Astrocyte of the cerebellum (primary cell): ENCODE measurements at regions not wholly inside any gene's neighbourhood (a gene's known extent, or its start where the extent isn't known, plus 50 kb on each side); places are given as distances from the start of the nearest gene placed in this dataset.

Experiments
- DNase-seq: peaks from one replicate; pipeline ENCODE4 v3.0.0-alpha.2; 2011; ENCODE audit warnings: low read depth
- H3K4me3 ChIP-seq: 2 replicates; pipeline ENCODE4 v1.5.1; 2011; ENCODE audit warnings: mild to moderate bottlenecking, low read depth, low read length, moderate library complexity
- in situ Hi-C: cut with HindIII; loops from 2 replicates; pipeline ENCODE4 v1.10.0; 2017; ENCODE audit warnings: low sequenced_read_pairs
- TF ChIP-seq, protein P1 (sequence below): IDR thresholded peaks from 2 replicates; pipeline ENCODE4 v1.5.1; 2012; ENCODE audit warnings: low read length, low read depth, moderate library complexity, mild to moderate bottlenecking; ENCODE audit errors: missing control alignments

- in situ Hi-C loops: no loop called here
- no peak overlapping the region for H3K4me3 ChIP-seq
- TF ChIP-seq, protein P1, sequence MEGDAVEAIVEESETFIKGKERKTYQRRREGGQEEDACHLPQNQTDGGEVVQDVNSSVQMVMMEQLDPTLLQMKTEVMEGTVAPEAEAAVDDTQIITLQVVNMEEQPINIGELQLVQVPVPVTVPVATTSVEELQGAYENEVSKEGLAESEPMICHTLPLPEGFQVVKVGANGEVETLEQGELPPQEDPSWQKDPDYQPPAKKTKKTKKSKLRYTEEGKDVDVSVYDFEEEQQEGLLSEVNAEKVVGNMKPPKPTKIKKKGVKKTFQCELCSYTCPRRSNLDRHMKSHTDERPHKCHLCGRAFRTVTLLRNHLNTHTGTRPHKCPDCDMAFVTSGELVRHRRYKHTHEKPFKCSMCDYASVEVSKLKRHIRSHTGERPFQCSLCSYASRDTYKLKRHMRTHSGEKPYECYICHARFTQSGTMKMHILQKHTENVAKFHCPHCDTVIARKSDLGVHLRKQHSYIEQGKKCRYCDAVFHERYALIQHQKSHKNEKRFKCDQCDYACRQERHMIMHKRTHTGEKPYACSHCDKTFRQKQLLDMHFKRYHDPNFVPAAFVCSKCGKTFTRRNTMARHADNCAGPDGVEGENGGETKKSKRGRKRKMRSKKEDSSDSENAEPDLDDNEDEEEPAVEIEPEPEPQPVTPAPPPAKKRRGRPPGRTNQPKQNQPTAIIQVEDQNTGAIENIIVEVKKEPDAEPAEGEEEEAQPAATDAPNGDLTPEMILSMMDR: no peak
- DNase-seq: no peak
These were observed 486.7 kb downstream of the DIPK2A start for GRCh38 chr3:144458283-144458682.

DNA sequence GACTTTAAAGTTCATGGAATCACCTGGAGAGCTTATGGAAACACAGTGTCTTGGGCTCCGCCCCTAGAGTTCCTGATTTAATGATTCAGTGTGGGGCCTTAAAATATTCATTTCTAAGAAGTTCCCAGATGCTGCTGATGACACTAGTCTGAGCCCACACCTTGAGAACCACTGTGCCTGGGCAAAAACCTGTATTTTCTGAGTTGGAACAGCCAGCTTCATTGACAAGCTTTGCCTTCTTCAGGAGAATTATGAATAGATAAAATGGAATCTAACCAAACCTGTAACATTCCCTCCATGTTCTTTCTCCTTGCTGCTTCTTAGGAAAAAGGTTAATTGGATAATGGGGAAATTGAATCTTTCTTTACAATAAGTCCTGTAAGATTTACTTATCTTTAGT lies 490.7 kb downstream of the DIPK2A start:
- DNase-seq: no peak
- no peak overlapping the region for H3K4me3 ChIP-seq
- in situ Hi-C loops: no loop called here
- TF ChIP-seq, protein P1: no peak

DNA sequence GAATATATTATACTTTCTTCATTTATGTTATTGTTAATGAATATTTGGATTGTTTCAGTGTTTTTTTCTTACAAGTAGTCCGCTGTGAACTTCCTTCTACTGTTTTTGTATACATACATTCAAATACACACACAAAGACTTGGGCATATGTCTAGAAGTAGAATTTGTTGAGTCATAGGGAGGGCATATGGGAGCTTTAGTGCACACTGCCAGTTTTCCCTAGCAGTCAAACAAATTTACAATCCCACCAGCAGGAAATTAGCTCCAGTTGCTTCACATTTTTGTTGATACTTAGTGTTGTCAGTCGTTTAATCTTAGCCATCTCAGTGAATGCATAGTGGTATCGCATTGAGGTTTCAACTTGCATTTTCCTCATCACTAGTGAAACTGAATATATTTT lies 492.3 kb downstream of the DIPK2A start:
- no peak overlapping the region for H3K4me3 ChIP-seq
- in situ Hi-C loops: no loop called here
- TF ChIP-seq, protein P1: no peak
- DNase-seq: no peak

- no peak for DNase-seq
- H3K4me3 ChIP-seq: no peak overlapping the region
- in situ Hi-C loops: no loop called here
- TF ChIP-seq, protein P1: no peak
These were observed 494.5 kb downstream of the DIPK2A start for GRCh38 chr3:144466114-144466513.

DNA sequence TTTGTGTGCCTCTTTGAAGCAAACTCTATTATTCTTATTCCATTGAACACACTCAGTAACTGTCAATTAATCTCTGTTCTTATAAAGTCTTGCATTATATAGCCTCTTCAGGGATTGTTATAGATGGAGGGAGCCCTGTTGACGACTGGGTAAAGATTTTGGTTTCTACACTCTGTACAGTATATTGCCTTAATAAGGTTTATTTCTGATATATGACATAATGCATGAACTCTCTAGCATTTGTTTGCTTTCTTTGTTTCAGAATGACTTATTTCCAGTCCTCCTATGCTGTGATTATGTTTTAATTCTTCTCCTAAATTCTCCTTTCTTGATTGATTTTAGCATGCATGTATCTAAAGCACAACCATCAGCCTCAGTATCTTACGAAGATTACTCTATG lies 494.9 kb downstream of the DIPK2A start:
- in situ Hi-C loops: no loop called here

GRCh38 chr3:144470666-144471065 lies 499.0 kb downstream of the DIPK2A start:
- TF ChIP-seq, protein P1: no peak
- DNase-seq: no peak
- in situ Hi-C loops: no loop called here
- no peak overlapping the region for H3K4me3 ChIP-seq

More for the DNA sequence above, 494.9 kb downstream of the DIPK2A start:
- TF ChIP-seq, protein P1: no peak
- no peak for DNase-seq
- no peak overlapping the region for H3K4me3 ChIP-seq

GRCh38 chr3:144477593-144477992 lies 506.0 kb downstream of the DIPK2A start:
- in situ Hi-C loops: no loop called here
- TF ChIP-seq, protein P1: no peak
- no peak for DNase-seq

More at GRCh38 chr3:144477593-144477992, 506.0 kb downstream of the DIPK2A start:
- H3K4me3 ChIP-seq: no peak overlapping the region
